K562 (cell line): ENCODE measurements at regions not wholly inside any gene's neighbourhood (a gene's known extent, or its start where the extent isn't known, plus 50 kb on each side); places are given as distances from the start of the nearest gene placed in this dataset.

Experiments
- ATAC-seq: fragments of 200-7000 bp; cut with Tn5 transposase; 3 replicates; pipeline ENCODE4 v1.9.1; 2020; ENCODE audit warnings: moderate library complexity
- BruUV-seq: library from RNA; stranded (reverse); fragments of 400-500 nt; replicated peaks from 2 replicates; lab custom pipeline; 2021; lab: Mats Ljungman, UMichigan
- CTCF ChIA-PET: fragments of 300-600 bp; formaldehyde crosslinking; extraction: SDS; loops from one replicate; lab custom pipeline; 2021; ENCODE audit warnings: low intra/inter-chr PET ratio; lab: Yijun Ruan, JAX
- POLR2A ChIA-PET: fragments of 300-600, 350-650 bp; sonication (Branson Sonifier 250); formaldehyde crosslinking; extraction: SDS; loops from one replicate; lab custom pipeline; 2021; ENCODE audit warnings: antibody characterized with exemption, inconsistent platforms; lab: Yijun Ruan, JAX
- DNase-seq, 4 experiments: peaks; one replicate each; pipeline versions ENCODE4 v3.0.0 to v3.0.0-alpha.2; 2011 to 2018; ENCODE audit warnings: low spot score in 3 of 4, mixed read lengths in 3 of 4; ENCODE audit errors: extremely low read depth in 1 of 4
- FAIRE-seq: peaks from 2 replicates; lab custom pipeline; 2011; peaks lifted over from hg19 to GRCh38; lab: Jason Lieb, UNC
- H2AFZ ChIP-seq: 2 replicates; pipeline ENCODE4 v1.6.0; 2011; ENCODE audit warnings: low read depth, low read length, control low read depth, inconsistent platforms
- H3K27ac ChIP-seq: fragments of 200-600 bp; 3 replicates; pipeline ENCODE4 v1.8.0; 2011; ENCODE audit warnings: low read depth, mild to moderate bottlenecking, control low read depth, inconsistent platforms, low read length, moderate library complexity, mixed read lengths; ENCODE audit errors: extremely low read depth
- H3K27me3 ChIP-seq, 2 experiments: fragments of 300-600 bp in 1 of 2; 2 replicates in 1 of 2; 3 replicates in 1 of 2; pipeline versions ENCODE4 v1.6.0 to v1.8.0; 2011; ENCODE audit warnings: inconsistent platforms in 2 of 2, low read length in 2 of 2, mild to moderate bottlenecking in 1 of 2, mixed read lengths in 1 of 2, moderate library complexity in 1 of 2; ENCODE audit not compliant: control insufficient read depth in 2 of 2, insufficient read depth in 2 of 2
- H3K36me3 ChIP-seq: fragments of 300-600 bp; 3 replicates; pipeline ENCODE4 v1.8.0; 2011; ENCODE audit warnings: mild to moderate bottlenecking, low read length, inconsistent platforms; ENCODE audit not compliant: control insufficient read depth, insufficient read depth
- H3K4me1 ChIP-seq, 2 experiments: fragments of 200-600 bp in 1 of 2; replicated peaks in 1 of 2; 2 replicates in 1 of 2; 3 replicates in 1 of 2; pipeline versions ENCODE4 v1.5.1 to v1.8.0; 2011; ENCODE audit warnings: inconsistent platforms in 2 of 2, low read length in 2 of 2, mild to moderate bottlenecking in 1 of 2, mixed read lengths in 1 of 2, moderate library complexity in 1 of 2; ENCODE audit not compliant: control insufficient read depth in 2 of 2, insufficient read depth in 2 of 2
- H3K4me2 ChIP-seq: 2 replicates; pipeline ENCODE4 v1.6.1; 2011; ENCODE audit warnings: low read length, control low read depth, inconsistent platforms, mixed read lengths; ENCODE audit not compliant: insufficient read depth
- H3K4me3 ChIP-seq: fragments of 200-600 bp; sonication (generic), shearing (Covaris generic); 2 replicates; pipeline ENCODE4 v1.5.1; 2016; ENCODE audit warnings: control low read depth, inconsistent platforms
- H3K79me2 ChIP-seq: fragments of 200-600 bp; 3 replicates; pipeline ENCODE4 v1.8.0; 2011; ENCODE audit warnings: low read length, inconsistent platforms; ENCODE audit not compliant: control insufficient read depth, insufficient read depth
- H3K9ac ChIP-seq, 2 experiments: 2 replicates each; pipeline versions ENCODE4 v1.6.0 to v1.6.1; 2011; ENCODE audit warnings: low read depth in 2 of 2, low read length in 2 of 2, control low read depth in 1 of 2, inconsistent platforms in 1 of 2, mild to moderate bottlenecking in 1 of 2, mixed read lengths in 1 of 2; ENCODE audit not compliant: insufficient read depth in 1 of 2
- H3K9me1 ChIP-seq: one replicate; pipeline ENCODE4 v1.6.0; 2011; ENCODE audit warnings: inconsistent platforms, mild to moderate bottlenecking, low read length, moderate library complexity; ENCODE audit not compliant: control insufficient read depth, insufficient read depth
- H3K9me3 ChIP-seq: replicated peaks from 2 replicates; pipeline ENCODE4 v1.5.1; 2011; ENCODE audit warnings: low read depth, low read length, inconsistent platforms; ENCODE audit not compliant: control insufficient read depth, insufficient read depth
- H4K20me1 ChIP-seq: replicated peaks from 2 replicates; pipeline ENCODE4 v1.6.1; 2011; ENCODE audit warnings: low read length, inconsistent platforms, mixed read lengths; ENCODE audit not compliant: control insufficient read depth, insufficient read depth
- ARNT ChIP-seq, 2 experiments: fragments of 450-650 bp; IDR thresholded peaks; 2 replicates each; pipeline ENCODE4 v1.6.1; 2016; ENCODE audit warnings: mild to moderate bottlenecking in 1 of 2
- ASH1L ChIP-seq: fragments of 450-650 bp; IDR thresholded peaks from 2 replicates; pipeline ENCODE4 v1.6.1; 2018; ENCODE audit warnings: borderline replicate concordance, mild to moderate bottlenecking, low read depth; ENCODE audit not compliant: partially characterized antibody
- BMI1 ChIP-seq: fragments of 150-350 bp; IDR thresholded peaks from 2 replicates; pipeline ENCODE4 v1.6.1; 2014; ENCODE audit warnings: low read length
- DDX20 ChIP-seq: fragments of 450-650 bp; IDR thresholded peaks from 2 replicates; pipeline ENCODE4 v1.6.1; 2016; ENCODE audit warnings: missing genetic modification characterization, low read depth, mild to moderate bottlenecking, missing compliant biosample characterization, moderate library complexity
- IRF2 ChIP-seq: sonication (generic); formaldehyde crosslinking; IDR thresholded peaks from 2 replicates; pipeline ENCODE4 v1.8.1; 2022; ENCODE audit warnings: mild to moderate bottlenecking, missing genetic modification reagents
- KLF16 ChIP-seq: IDR thresholded peaks from 2 replicates; pipeline ENCODE4 v1.6.1; 2016; ENCODE audit warnings: antibody characterized with exemption
- PTRF ChIP-seq: fragments of 450-650 bp; IDR thresholded peaks from 2 replicates; pipeline ENCODE4 v1.6.1; 2016; ENCODE audit warnings: mild to moderate bottlenecking, missing genetic modification characterization, missing compliant biosample characterization
- SMAD4 ChIP-seq: fragments of 250-450 bp; sonication (Bioruptor Pico); conservative IDR thresholded peaks from 2 replicates; pipeline ENCODE4 v1.8.0; 2021; ENCODE audit warnings: inconsistent platforms, mild to moderate bottlenecking, moderate library complexity
- ZNF644 ChIP-seq: fragments of 200-800 bp; sonication (Bioruptor generic); IDR thresholded peaks from 2 replicates; pipeline ENCODE4 v1.6.1; 2016; ENCODE audit warnings: low read depth, missing genetic modification characterization, missing compliant biosample characterization
- ZNF764 ChIP-seq: fragments of 250-450 bp; sonication (Bioruptor Pico); IDR thresholded peaks from 2 replicates; pipeline ENCODE4 v1.4.0; 2020; ENCODE audit warnings: low read depth, mild to moderate bottlenecking, moderate library complexity
- WGBS: fragments of 100-300 bp; shearing (Covaris generic); methylation state at CpG from one replicate; pipeline ENCODE4 v1.1.6; 2016; ENCODE audit warnings: low coverage, mixed read lengths; ENCODE audit not compliant: insufficient coverage; ENCODE audit errors: missing lambda C conversion rate; 5-methylcytosine and 5-hydroxymethylcytosine counted together
- in situ Hi-C: fragments of 300-500 bp; cut with MboI; formaldehyde crosslinking; loops from 4 replicates; pipeline ENCODE4 v1.15.0; 2018; ENCODE audit warnings: inconsistent platforms, mixed read lengths
- intact Hi-C: fragments of 100-400 bp; cut with micrococcal nuclease; formaldehyde crosslinking; loops from 2 replicates; pipeline ENCODE4 v1.14.2; 2022

DNA sequence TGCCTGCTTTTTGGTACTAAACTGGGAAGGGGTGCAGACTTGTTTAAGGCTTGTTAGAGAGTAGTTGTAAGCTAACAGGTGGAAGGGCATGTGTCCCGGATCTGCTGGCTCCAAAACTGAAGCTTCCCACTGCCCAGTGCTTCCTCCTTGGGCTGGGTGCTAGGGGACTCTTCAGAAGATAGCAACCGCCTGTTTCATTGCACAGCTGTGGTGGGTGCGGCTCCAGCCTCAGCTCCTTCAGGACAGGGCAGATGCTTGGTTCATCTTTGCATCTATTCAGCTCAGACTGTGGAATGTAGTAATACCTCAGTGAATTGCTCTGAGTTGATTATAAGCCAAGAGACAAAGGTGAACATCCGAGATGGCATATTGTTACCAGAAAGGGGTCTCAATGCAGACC, 527.1 kb downstream of the TYW1 start:
- no peaks in the 10 kb centered on the region for H3K36me3 ChIP-seq
- no peak for FAIRE-seq
- no peak for DNase-seq
- in situ Hi-C loops (no loop called here), intact Hi-C loops (no loop called here)
- H2AFZ ChIP-seq, result no peak overlapping the region
- H4K20me1 ChIP-seq, result peaks cover under 1% of the 10 kb centered on the region; the same call in 1 of the 2 replicates
- TF ChIP-seq DDX20 (tag) (no peak), ZNF764 (no peak), ZNF644 (tag) (no peak), IRF2 (no peak), KLF16 (no peak), ARNT (IDR thresholded peaks at IDR 0.05) (no peak)
- no peaks in the 10 kb centered on the region for H3K79me2 ChIP-seq
- H3K27ac ChIP-seq, result no peak overlapping the region
- no TSS peak for BruUV-seq
- H3K4me3 ChIP-seq, result no peak overlapping the region
- no peaks in the 10 kb centered on the region for H3K9me3 ChIP-seq
- no peak overlapping the region for H3K9ac ChIP-seq
- 1% methylated on average over 4 of the region's 4 CpGs for WGBS
- no peaks in the 10 kb centered on the region for H3K4me1 ChIP-seq
- H3K9me1 ChIP-seq, result no peaks in the 10 kb centered on the region
- no peak overlapping the region for H3K4me2 ChIP-seq
- H3K27me3 ChIP-seq, result peaks cover 0 to 4% of the 10 kb centered on the region in 2 experiments; a peak in 2 of 5 replicates
- ChIA-PET CTCF (no interaction called here), POLR2A (no interaction called here)
- ATAC-seq, result no peak

DNA sequence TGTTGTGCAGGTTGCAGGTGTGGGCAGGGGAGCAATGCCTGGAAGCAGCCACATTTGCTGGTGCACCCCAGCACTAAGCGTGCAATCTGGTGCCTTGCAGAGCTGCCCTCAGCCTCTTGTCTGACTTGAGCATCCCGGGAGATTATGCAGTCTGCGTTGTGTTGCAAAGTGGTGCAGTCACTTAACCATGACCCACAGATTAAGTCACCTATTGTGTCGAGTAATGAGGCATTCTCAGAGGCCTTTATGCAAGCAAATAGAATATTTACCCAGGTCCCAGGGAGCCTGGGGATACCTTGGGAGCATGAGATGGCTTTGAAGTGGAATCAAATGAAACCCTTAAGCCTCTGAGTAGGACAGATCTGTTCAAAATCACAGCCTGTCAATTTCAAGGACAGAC, 529.0 kb downstream of the TYW1 start:
- H3K79me2 ChIP-seq, result no peaks in the 10 kb centered on the region
- 2% methylated on average over 4 of the region's 4 CpGs for WGBS
- H3K9me3 ChIP-seq, result no peaks in the 10 kb centered on the region
- no peak overlapping the region for H3K4me3 ChIP-seq
- H2AFZ ChIP-seq, result no peak overlapping the region
- no peak for FAIRE-seq
- peaks cover 0 to 4% of the 10 kb centered on the region in 2 experiments; a peak in 2 of 5 replicates for H3K27me3 ChIP-seq
- intact Hi-C loops (no loop called here), in situ Hi-C loops (no loop called here)
- DNase-seq, result no peak
- no peak overlapping the region for H3K9ac ChIP-seq
- H3K4me2 ChIP-seq, result no peak overlapping the region
- ChIA-PET POLR2A (no interaction called here), CTCF (no interaction called here)
- no peaks in the 10 kb centered on the region for H3K36me3 ChIP-seq
- no peaks in the 10 kb centered on the region for H4K20me1 ChIP-seq
- H3K4me1 ChIP-seq, result no peaks in the 10 kb centered on the region
- no peak for ATAC-seq
- H3K9me1 ChIP-seq, result no peaks in the 10 kb centered on the region
- BruUV-seq, result no TSS peak
- no peak overlapping the region for H3K27ac ChIP-seq
- TF ChIP-seq PTRF (tag), result no peak
- no peak for TF ChIP-seq BMI1
- TF ChIP-seq ASH1L, result no peak
- TF ChIP-seq SMAD4, result no peak
